Glomerular visceral epithelial cell (primary cell): ENCODE measurements at regions not wholly inside any gene's neighbourhood (a gene's known extent, or its start where the extent isn't known, plus 50 kb on each side); places are given as distances from the start of the nearest gene placed in this dataset.
"Not testable (repeated sequence)": the region's sequence is repeated elsewhere in the genome, so short reads cannot be mapped to it uniquely, and the experiment has no call there.

Experiments
- DNase-seq: peaks from one replicate; pipeline ENCODE4 v3.0.0-alpha.2; 2016; ENCODE audit errors: extremely low spot score

DNA sequence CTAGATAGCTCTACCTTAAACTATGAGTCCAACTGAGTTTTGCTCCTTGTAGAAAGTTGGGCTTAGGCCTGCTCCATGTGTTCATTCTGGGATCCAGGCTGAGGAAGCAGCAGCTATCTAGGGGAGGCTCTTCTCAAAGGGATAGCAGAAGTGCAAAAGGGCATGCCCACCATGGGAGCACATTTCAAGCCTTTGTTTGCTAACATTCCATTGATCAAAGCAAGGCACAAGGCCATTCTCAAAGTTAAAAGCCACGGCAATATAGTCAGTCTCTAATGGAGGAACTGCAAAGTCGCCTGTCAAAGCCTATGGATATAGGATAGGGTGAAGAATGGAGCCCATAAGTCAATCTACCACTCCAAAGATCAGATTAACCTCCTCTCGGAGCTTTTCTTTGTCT lies 488.1 kb upstream of the ARX start:
- no peak for DNase-seq

DNA sequence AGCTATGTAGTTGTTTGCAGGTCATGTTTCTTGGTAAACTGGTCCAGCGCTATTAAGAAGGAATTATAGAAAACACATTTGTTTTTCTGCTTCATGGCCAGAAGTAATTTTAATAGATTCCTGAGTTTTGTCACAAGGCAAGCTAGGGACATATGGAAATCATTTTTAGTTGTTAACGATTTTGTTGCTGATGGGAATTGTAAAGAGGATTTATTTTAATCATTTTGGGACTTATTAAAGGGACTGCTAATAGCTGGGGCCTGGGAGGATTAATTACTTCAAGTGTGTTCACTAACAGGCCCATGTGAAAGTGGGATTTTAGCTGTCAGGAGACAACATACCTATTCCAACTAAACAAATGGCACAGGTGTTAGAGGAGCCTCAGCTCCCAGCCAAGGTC lies 492.0 kb upstream of the ARX start:
- no peak for DNase-seq

DNA sequence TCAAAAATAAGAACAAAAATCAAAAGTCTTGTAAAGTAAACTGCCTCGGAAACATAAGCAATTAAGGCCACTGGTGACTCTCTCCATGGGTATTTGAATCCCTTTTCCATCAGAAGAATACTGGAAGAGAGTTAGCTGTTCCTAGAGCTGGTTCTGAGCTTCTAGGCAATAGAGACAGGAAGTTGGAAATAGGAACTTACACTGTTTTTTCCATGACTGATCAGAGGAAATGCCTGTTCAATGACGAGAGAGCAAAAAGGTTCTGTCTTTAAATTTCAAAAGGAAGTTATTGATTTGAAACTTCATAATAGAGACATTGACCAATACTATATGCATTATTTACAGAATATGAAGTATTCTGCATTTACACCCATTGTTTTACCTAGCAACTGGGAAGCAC lies 503.5 kb upstream of the ARX start:
- DNase-seq = no peak

DNA sequence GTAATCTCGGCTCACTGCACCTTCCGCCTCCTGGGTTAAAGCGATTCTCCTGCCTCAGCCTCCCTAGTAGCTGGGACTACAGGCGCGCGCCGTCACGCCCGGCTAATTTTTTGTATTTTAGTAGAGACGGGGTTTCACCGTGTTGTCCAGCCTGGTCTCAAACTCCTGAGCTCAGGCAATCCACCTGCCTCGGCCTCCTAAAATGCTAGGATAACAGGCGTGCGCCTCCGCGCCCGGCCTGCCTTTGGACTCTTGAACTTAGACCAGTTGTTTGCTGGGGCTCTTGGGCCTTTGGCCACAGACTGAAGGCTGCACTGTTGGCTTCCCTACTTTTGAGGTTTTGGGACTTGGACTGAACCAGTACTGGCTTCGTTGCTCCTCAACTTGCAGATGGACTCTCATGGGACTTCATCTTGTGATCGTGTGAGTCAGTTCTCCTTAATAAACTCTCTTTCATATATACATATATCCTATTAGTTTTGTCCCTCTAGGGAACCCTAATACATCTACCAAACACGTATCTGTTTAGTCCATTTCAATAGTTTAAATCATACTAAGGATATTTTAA lies 506.8 kb upstream of the ARX start:
- not testable (repeated sequence) for DNase-seq

DNA sequence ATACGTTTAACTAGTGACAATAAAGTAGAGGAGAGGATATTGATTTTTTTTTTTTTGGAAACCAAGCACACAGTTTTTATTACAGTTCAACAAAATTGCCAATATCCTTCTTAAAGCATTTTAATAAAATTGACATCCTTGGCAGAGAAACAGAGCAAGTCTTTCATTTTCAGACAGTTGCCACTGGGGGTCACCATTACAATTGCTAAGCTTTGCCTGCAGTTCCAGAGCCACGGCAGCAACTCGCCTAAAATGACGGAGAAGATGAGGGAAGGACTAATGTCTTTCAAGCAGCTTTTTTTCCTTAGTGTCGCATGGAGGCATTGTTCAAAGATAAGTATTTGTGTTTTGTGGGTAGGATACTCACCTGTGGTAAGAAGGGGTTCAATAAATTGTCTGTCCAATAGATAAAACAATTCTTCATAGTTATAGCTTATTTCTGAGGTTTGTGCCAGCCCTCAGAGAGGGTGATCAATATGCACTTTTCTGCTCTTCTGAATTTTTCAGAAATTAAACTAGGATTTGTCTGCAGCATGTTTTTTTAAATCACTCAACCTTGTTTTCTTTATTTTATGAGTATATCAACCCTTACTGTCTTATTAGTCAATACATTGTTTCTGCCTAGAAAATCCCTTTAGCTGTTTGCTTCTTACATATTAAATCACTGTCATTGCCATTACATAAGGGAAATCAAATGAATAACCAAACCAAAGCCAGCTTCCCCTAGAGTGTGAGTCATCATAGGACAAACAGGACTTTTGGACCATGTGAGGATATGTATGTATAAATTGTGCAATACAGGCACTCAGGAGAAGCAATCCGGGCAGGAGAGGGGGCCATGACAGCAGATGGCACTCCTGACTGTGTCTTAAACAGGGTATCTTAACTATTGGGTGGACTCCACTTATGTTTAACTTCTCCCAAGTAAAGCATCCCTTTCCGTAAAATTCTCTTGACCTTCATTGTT lies 508.1 kb upstream of the ARX start:
- DNase-seq = peak; percentile 51

DNA sequence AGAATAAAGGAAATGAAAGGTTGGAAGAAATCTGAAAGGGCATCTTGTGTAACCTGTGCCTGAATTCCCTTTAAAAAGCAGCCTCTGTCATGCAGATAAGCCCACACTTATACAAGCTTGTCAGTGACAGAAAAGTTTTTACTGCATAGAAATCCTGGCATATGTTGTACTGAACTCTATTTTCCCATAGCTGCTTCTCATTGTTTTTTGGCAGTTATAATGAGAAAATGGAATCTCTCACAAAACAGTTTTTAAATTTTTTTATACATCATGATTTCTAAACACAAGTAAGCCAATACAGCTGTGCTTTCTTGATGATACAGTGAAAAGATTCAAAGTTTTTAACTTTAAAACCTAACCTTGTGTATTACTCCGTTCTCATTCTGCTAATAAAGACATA lies 511.4 kb upstream of the ARX start:
- no peak for DNase-seq

DNA sequence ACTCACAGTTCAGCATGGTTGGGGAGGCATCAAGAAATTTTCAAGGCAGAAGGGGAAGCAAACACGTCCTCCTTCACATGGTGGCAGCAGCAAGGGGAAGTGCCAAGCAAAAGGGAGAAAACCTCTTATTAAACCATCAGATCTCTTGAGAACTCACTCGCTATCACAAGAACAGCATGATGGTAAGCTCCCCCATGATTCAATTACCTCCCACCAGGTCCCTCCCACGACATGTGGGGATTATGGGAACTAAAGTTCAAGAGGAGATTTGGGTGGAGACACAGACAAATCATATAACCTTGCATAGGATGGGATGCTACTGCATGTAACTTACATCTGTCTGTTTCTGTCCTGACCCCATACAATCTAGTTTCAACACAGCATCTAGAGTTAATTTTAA lies 511.8 kb upstream of the ARX start:
- DNase-seq = no peak

DNA sequence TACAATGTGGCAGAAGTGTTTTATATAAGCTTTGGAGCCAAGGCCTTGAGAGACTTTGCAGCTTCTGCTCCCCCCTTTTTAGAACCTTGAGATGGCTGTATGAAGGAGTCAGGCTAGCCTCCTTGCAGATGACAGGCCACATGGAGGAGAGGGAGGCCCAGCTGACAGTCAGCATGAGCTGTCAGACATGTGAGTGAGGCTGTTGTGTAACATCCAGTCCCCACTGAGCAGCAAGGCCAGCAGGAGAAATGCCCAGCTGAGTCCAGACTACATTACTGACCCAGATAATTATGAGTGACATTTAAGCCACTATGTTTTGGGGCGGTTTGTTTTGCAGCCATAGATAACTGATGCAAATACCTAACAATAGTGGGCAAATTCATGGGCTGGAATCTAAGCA lies 515.3 kb upstream of the ARX start:
- peak; percentile 5 for DNase-seq

DNA sequence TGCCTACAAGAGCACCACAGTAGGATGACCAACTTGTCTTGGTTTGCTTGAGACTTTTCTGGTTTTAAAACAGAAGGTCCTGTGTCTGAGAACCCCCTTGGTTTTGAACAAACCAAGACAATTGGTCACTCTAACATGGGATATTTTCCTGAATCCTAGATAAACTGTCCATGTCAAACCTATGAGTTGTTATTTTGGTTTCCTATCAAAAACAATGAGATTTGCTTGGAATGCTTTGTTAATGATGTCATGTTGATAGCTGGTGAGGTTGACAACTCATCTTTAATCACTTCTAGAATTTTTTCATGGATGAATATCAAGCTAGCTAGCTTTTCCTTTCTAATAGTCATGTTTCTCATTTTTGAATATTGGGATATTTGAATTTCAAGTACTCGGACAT lies 518.3 kb upstream of the ARX start:
- DNase-seq = peak; percentile 1

DNA sequence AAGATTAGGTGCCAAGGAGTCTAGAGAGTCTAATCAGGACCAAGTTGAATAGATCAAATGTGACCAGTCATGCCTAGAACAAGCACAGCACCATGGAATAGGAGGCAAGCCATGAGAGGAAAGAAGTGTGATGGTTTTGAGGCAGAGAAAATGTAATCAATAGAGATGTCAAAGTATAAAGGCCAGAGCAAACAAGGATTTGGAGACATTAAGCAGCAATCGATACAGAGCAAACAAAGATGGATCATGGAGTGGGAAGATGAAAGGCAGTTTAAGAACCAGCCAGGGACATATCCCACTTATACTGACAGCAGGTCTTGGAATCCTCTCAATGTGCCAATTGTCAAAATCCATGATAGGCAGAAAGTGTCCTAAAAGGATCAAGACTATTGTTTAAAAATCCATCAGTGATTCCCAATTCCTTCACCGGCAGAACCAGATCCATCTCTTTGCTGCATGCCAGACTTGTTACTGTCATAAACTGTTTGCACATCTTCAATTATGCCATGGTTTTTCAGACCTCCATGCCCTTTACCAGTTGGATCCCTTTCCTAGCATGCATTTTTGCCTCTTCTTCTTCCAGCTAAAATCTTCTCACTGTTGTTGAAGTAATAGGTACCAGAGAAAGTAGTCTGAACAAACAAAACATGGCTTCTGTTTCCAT lies 520.7 kb upstream of the ARX start:
- no peak for DNase-seq

DNA sequence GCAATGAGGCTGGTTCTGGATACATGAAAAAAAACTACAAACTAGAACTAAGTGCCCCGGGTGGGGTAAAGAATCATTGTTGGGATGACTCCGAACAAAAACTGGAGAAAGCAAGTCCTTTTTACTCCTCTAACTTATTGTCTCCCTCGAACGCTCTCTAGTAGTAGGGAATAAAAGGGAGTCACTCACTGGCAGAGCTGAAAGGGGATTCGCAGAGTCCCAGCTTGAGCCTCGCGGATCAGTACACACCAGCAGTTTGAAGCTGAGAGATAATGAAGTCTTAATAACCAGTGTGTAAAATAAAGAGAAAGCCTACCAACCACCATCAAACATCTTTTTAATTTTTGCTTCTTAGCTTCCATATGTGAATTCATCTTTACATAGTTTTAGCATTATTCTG lies 521.9 kb upstream of the ARX start:
- no peak for DNase-seq

DNA sequence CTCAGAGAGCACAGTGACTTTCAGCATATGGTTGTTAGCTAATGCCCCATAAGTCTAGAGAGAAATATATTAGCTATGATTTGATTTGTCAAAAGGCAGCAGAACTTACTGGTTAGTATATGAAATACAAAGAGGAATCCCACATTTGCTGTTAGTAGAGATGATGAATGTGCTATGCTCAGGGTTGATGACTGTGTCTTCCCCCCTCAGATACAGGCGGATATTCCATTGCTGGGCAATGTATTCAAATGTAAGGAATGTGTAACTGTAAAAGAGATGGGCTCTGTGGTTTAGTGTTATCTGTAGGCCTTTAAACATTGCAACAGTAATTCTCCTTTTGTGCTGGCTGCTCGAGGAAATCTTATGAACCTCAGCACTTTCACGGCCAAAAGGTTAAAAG lies 528.9 kb upstream of the ARX start:
- peak; percentile 0 for DNase-seq

DNA sequence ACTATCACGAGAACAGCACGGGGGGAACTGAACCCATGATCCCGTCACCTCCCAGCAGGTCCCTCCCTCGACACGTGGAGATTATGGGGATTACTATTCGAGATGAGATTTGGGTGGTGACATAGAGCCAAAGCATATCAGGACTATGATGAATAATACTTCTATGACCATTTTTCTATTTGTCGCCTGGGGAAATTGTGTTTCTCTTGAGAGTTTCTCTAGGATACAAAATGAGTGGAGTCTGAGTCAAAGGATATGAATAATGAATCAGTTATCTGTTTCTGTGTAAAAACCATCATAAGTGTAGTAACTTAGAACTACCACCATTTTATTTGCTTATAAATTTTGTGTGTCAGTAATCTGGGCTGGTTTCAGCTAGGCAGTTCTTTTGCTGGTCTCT lies 533.0 kb upstream of the ARX start:
- no peak for DNase-seq

DNA sequence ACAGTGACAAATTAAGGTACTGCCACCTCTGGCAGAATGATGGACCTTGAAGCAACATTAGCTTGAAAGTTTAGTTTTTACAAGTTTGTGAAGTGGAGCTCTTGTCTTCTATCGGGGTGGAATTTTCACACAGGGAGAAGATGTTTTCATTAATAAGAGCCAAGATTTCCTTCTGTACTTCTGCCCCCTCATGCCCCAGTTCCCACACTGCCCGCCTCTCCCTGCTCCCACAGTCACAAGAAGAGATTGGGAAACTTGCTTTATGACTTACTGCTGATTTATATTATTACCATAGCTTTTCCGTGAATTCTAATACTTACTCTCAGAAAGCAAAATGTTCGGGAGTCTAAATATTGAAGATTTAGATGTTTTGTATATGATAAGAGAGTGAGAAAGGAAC lies 539.8 kb upstream of the ARX start:
- DNase-seq = no peak

DNA sequence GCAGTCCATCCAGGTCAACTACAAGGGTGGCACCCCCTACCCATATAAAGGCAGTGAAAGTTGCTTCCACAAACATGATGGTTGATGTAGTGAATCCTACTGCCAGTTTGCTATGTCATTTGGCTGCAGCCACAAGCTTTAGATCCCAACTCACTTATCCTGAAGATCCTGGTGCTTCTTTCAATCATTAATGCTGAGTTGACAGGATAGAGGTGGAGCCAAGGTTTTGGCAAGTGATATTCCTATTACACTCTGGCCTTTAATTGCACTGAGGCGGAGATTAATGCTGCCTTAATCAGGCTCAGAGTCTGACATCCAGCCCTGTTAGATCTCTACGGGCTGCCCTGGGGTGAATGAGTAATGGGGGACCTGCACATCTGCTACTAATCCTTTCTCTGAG lies 542.4 kb upstream of the ARX start:
- DNase-seq = no peak

DNA sequence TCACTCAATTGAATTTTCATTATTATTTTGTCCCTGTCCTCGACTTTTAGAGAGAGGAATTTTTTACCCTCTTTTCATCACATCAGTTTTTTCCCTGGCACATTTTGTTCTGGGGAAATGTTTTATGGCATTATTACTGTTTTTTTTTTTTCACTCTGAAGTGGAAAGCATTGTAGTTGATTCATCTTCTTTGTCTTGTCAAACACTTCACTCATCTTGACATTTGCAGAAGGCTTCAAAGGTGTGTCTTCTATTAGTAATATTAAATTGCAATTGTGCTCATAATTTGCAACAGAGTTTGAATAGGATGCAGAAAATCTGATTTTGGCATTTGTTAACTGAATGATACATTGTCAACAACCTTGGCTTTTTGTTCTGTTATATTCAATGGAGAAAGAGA lies 545.4 kb upstream of the ARX start:
- DNase-seq = no peak

DNA sequence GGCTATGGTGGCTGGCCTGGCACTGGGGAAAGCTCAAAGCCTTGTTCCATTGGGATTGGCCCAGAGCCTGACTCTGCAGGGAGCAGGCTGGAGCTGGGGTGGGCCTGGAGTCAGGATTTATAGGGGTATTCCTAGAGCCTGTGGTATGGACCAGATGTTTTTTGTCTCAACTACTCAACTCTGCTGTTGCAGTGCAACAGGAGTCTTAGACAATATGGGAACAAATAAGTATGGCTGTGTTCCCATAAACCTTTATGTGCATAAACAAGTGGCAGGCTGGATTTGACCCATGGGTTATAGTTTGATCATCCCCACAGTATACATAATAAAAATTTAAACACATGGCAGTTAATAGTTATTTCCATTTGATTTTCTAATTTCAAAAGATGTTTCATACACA lies 557.9 kb upstream of the ARX start:
- DNase-seq = no peak

DNA sequence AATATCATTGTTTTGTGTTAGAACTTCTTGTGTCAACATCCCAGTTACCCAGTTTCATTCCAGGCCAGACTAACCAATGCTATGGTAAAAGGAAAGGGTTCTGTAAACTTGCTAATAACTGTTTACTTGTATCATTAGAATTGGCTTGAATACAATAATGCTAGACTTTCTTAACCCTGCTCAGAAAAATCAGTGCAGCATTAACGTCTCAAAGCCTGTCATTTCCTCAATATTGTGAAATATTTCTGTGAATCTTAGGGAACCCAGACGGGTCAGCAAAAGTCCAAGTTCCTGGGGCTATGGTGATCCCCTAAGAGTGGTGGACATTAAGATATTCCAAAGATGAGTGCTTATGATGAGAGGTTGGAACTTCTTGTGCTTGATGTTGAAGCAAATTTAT lies 541.2 kb upstream of the MAGEB18 start:
- no peak for DNase-seq

DNA sequence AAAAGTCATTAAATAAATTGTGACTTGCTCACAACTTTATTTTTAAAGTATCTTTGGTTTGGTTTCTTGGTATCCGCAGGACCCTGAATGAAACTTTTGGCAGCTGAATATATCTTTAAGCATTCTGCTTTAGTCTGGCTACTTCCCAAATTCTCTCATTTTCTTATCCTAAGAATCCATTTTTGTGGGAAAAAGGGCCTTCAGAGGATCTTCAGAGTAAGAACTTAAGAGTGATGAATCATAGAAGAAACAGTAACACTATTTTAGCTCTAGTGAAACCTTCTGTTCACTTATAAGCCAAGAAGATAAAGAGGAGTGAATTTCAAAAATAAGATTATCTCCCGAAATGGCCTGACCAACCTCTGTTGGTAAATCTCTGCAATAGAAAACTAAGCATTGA lies 540.6 kb upstream of the MAGEB18 start:
- no peak for DNase-seq

DNA sequence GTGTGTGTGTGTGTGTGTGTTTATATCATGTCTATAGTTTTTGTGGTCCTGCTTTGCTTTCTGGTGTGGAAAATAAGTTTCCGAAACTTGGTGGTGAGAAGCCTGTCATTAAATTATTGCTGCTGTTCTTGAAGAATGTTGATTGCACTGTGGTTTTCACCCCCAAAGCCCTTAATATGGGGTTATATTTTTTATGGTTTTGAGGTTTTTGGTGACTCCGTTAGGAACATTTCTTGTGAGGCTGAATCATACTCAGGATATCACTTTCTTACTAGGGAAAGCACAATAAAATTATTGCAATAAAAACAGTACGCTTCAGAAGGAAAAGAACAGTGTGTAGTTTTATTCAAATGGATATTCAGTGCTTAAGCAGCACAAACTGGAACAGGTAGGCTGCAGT lies 539.1 kb upstream of the MAGEB18 start:
- peak; percentile 54 for DNase-seq

DNA sequence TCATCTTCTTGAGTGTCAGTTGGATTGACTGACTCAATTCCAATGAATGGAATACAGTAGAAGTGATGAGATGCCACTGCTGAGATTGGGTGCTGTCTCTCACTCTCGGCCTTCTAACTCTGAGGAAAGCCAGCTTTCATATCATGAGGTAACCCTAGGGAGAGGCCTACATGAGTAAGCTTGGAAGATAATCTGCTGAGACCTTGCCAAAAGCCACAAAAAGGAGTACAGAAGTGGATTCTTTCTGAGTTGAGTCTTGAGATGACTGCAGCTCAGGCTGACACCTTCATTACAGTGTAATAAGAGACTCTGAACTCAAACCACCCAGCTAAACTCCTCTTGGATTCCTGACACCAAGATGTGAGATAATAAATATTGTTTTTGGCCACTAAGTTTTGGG lies 537.4 kb upstream of the MAGEB18 start:
- peak; percentile 44 for DNase-seq

DNA sequence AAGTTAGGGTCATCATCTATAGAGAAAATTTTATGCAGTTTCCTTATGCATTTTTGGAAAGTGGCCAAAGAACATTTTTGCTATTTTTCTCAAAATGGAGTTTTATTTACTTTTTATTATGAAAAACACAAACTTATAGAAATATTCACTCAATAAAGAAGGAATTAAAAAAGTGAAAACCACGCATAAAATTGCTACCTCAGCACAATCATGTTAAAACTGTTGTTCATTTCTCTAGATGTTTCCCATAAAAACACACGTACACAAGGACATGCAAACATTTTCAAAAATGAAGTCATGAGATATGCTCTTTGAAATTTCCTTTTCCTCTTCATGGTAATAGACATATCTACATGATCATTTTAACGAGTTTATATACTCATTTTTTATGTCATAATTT lies 536.8 kb upstream of the MAGEB18 start:
- no peak for DNase-seq

DNA sequence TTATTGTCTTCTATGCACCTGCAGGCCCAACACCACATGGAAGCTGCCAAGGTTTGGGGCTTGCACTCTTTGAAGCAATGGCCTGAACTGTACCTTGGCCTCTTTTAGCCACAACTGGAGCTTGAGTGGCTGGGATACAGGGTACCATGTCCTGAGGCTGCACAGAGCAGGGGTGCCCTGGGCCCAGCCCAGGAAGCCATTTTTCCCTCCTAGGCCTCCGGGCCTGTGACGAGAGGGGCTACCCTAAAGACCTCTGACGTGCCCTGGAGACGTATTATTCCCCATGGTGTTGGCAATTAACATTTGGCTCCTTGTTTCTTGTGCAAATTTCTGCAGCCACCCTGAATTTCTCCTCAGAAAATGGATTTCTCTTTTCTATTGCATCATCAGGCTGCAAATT lies 519.9 kb upstream of the MAGEB18 start:
- no peak for DNase-seq
